MG63 (cell line): ENCODE measurements at regions not wholly inside any gene's neighbourhood (a gene's known extent, or its start where the extent isn't known, plus 50 kb on each side); places are given as distances from the start of the nearest gene placed in this dataset.
A peak's percentile ranks its signal among the peaks of the same experiment; 100 is the strongest.
"Not testable (repeated sequence)": the region's sequence is repeated elsewhere in the genome, so short reads cannot be mapped to it uniquely, and the experiment has no call there.

Experiments
- DNase-seq: peaks from one replicate; pipeline ENCODE4 v3.0.0-alpha.2; 2020
- H3K27me3 ChIP-seq: fragments of 250-450 bp; sonication (Bioruptor Pico); 2 replicates; pipeline ENCODE4 v1.5.1; 2020; ENCODE audit warnings: mild to moderate bottlenecking, moderate library complexity
- H3K36me3 ChIP-seq: fragments of 250-450 bp; sonication (Bioruptor Pico); 2 replicates; pipeline ENCODE4 v1.5.1; 2020; ENCODE audit warnings: mild to moderate bottlenecking, moderate library complexity
- H3K4me3 ChIP-seq: fragments of 250-450 bp; sonication (Bioruptor Pico); 2 replicates; pipeline ENCODE4 v1.5.1; 2020; ENCODE audit warnings: mild to moderate bottlenecking, moderate library complexity
- H3K9me3 ChIP-seq: fragments of 250-450 bp; sonication (Bioruptor Pico); 2 replicates; pipeline ENCODE4 v1.5.1; 2020; ENCODE audit warnings: mild to moderate bottlenecking, moderate library complexity

GRCh38 chr10:63788152-63788821 is 267.1 kb downstream of the REEP3 start:
- DNase-seq: no peak
- H3K4me3 ChIP-seq: no peak overlapping the region
- H3K36me3 ChIP-seq: no peaks in the 10 kb centered on the region
- peaks cover 3% of the 10 kb centered on the region; the same call in 1 of the 2 replicates for H3K9me3 ChIP-seq
- peaks cover 6% of the 10 kb centered on the region; the same call in 1 of the 2 replicates for H3K27me3 ChIP-seq

- H3K9me3 ChIP-seq: peaks cover 3% of the 10 kb centered on the region; the same call in 1 of the 2 replicates
- no peaks in the 10 kb centered on the region for H3K27me3 ChIP-seq
- DNase-seq: no peak
- no peak overlapping the region for H3K4me3 ChIP-seq
- H3K36me3 ChIP-seq: no peaks in the 10 kb centered on the region
Observed at GRCh38 chr10:63795094-63795860, 274.1 kb downstream of the REEP3 start.

GRCh38 chr10:63798599-63799498 is 277.6 kb downstream of the REEP3 start:
- Histone ChIP-seq H3K27me3 (0 out of 2 replicates have a peak, but pooled peaks cover 6% of the 10 kb centered on the region), H3K4me3 (no peak overlapping the region), H3K9me3 (no peaks in the 10 kb centered on the region), H3K36me3 (no peaks in the 10 kb centered on the region)
- peak; percentile 85 for DNase-seq

- no peak overlapping the region for H3K4me3 ChIP-seq
Observed at GRCh38 chr10:63799521-63800300, 278.5 kb downstream of the REEP3 start.

GRCh38 chr10:63801166-63801565 is 280.0 kb downstream of the REEP3 start:
- no peak overlapping the region for H3K4me3 ChIP-seq
- 0 out of 2 replicates have a peak, but pooled peaks cover 6% of the 10 kb centered on the region for H3K27me3 ChIP-seq
- no peaks in the 10 kb centered on the region for H3K9me3 ChIP-seq
- DNase-seq: no peak
- no peaks in the 10 kb centered on the region for H3K36me3 ChIP-seq

More at GRCh38 chr10:63799521-63800300, 278.5 kb downstream of the REEP3 start:
- DNase-seq: no peak
- Histone ChIP-seq H3K27me3 (0 out of 2 replicates have a peak, but pooled peaks cover 6% of the 10 kb centered on the region), H3K36me3 (no peaks in the 10 kb centered on the region), H3K9me3 (no peaks in the 10 kb centered on the region)

GRCh38 chr10:63806330-63806729 is 285.1 kb downstream of the REEP3 start:
- peaks cover 9% of the 10 kb centered on the region for H3K9me3 ChIP-seq
- H3K27me3 ChIP-seq: peaks cover 5% of the 10 kb centered on the region; the same call in 1 of the 2 replicates
- no peak for DNase-seq
- no peak overlapping the region for H3K4me3 ChIP-seq
- H3K36me3 ChIP-seq: no peaks in the 10 kb centered on the region

- peak; percentile 2 for DNase-seq
- Histone ChIP-seq H3K4me3 (no peak overlapping the region), H3K36me3 (no peaks in the 10 kb centered on the region), H3K9me3 (no peaks in the 10 kb centered on the region), H3K27me3 (peaks cover 2% of the 10 kb centered on the region; the same call in 1 of the 2 replicates)
Observed at GRCh38 chr10:63812501-63812900, 291.3 kb downstream of the REEP3 start.

GRCh38 chr10:63819753-63820329 is 298.6 kb downstream of the REEP3 start:
- Histone ChIP-seq H3K36me3 (no peaks in the 10 kb centered on the region), H3K9me3 (no peaks in the 10 kb centered on the region), H3K4me3 (no peak overlapping the region), H3K27me3 (peaks cover 2% of the 10 kb centered on the region; the same call in 1 of the 2 replicates)
- DNase-seq: peak; percentile 58

GRCh38 chr10:63822496-63822895 is 301.3 kb downstream of the REEP3 start:
- Histone ChIP-seq H3K27me3 (no peaks in the 10 kb centered on the region; the same call in 1 of the 2 replicates), H3K9me3 (no peaks in the 10 kb centered on the region), H3K4me3 (no peak overlapping the region), H3K36me3 (no peaks in the 10 kb centered on the region)
- DNase-seq: no peak

GRCh38 chr10:63825111-63825510 is 303.9 kb downstream of the REEP3 start:
- no peaks in the 10 kb centered on the region for H3K36me3 ChIP-seq
- no peak for DNase-seq
- no peak overlapping the region for H3K4me3 ChIP-seq
- no peaks in the 10 kb centered on the region for H3K9me3 ChIP-seq
- peaks cover 3% of the 10 kb centered on the region; the same call in 1 of the 2 replicates for H3K27me3 ChIP-seq

- Histone ChIP-seq H3K36me3 (no peaks in the 10 kb centered on the region), H3K9me3 (no peaks in the 10 kb centered on the region), H3K4me3 (no peak overlapping the region), H3K27me3 (peaks cover 3% of the 10 kb centered on the region; the same call in 1 of the 2 replicates)
- no peak for DNase-seq
Observed at GRCh38 chr10:63825766-63826165, 304.6 kb downstream of the REEP3 start.

- H3K9me3 ChIP-seq, DNase-seq, H3K27me3 ChIP-seq, H3K36me3 ChIP-seq, H3K4me3 ChIP-seq: not testable (repeated sequence)
Observed at GRCh38 chr10:63827018-63827417, 305.8 kb downstream of the REEP3 start.

- no peak for DNase-seq
- no peak overlapping the region for H3K4me3 ChIP-seq
- no peaks in the 10 kb centered on the region for H3K36me3 ChIP-seq
- peaks cover 3% of the 10 kb centered on the region; the same call in 1 of the 2 replicates for H3K27me3 ChIP-seq
- no peaks in the 10 kb centered on the region for H3K9me3 ChIP-seq
Observed at GRCh38 chr10:63829020-63829419, 307.8 kb downstream of the REEP3 start.

GRCh38 chr10:63829573-63830149 is 308.5 kb downstream of the REEP3 start:
- H3K9me3 ChIP-seq: no peaks in the 10 kb centered on the region
- no peaks in the 10 kb centered on the region for H3K36me3 ChIP-seq
- no peak overlapping the region for H3K4me3 ChIP-seq
- H3K27me3 ChIP-seq: peaks cover 3% of the 10 kb centered on the region; the same call in 1 of the 2 replicates
- no peak for DNase-seq

- Histone ChIP-seq H3K9me3 (no peaks in the 10 kb centered on the region), H3K36me3 (no peaks in the 10 kb centered on the region), H3K4me3 (no peak overlapping the region), H3K27me3 (peaks cover 2% of the 10 kb centered on the region; the same call in 1 of the 2 replicates)
- DNase-seq: no peak
Observed at GRCh38 chr10:63832686-63833085, 311.5 kb downstream of the REEP3 start.
